GM21619 (cell line): ENCODE measurements at regions not wholly inside any gene's neighbourhood (a gene's known extent, or its start where the extent isn't known, plus 50 kb on each side); places are given as distances from the start of the nearest gene placed in this dataset.

Experiments used
- ATAC-seq: cut with Tn5 transposase; IDR thresholded peaks from one replicate; pipeline ENCODE4 v1.9.1; 2021; ENCODE audit not compliant: unreplicated experiment

DNA sequence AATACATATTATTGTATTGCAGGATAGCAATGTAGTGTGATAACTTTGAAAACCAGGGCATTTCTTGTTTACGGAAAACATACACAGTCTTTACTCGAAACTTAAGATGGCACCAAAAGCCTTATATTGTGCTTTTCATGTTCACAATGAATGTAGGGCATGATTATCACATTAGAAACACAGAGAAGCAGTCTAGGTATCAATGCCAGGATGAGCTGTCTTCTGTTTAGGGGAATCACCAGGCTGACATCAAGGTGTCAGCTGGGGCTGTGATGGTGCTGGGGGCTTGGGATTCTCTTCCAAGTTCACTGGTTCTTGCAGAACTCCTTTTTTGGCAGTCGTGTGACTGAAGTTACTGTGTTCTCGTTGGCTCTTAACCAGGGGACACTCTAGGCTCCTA is 1067.3 kb downstream of the FLRT2 start:
- ATAC-seq, result no peak

DNA sequence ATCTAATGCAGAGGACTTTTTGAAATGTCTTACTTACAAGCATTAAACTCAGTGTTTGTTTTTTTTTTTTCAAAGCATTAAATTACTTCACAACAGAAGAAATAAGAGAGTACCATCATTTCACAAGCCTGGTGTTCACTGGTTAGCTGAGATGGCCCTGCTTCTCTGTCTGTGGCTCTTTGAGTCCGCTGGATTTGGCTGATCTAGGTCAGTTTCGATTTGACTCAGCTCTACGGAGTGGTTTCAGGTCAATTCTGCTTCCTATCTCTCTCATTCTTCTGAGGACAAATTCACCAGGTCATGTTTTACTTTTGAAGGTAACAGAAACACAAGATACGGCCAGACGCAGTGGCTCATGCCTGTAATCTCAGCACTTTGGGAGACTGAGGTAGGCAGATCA is 1066.1 kb downstream of the FLRT2 start:
- no peak for ATAC-seq

DNA sequence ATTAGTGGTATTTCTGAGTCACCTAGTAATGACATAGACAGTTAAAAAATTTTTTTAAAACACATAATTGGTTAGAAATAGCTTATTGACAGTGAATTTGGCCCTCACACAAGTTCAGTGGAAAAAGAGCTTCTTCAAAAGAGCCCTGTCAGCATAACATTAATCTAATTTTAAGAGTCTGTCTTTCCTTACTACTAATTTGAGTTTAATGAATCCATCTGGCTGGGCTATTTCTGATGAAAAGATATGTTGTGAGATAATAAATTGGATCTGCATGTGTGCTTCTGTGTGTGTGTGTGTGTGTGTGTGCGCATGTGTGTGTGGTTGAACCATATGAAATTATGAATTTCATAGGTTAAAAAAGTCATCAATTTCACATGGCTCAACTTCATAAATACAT is 1045.2 kb downstream of the FLRT2 start:
- ATAC-seq, result no peak

DNA sequence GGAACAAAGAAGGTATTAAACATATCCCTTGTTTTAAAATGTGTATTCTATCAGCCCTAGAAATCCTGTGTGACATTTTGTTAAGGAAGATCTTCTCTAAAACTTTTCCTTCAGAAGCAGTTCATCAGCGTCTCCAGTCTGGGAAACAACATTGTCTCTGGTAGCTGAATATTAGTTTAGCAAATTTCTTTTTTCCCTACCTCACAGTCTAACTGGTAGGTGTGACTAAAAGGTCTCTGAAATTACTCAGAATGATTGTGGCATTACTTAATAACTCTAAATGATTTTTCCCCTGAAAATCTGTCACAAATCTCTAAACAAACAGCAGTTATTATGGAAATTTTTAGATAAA is 1044.8 kb downstream of the FLRT2 start:
- no peak for ATAC-seq

DNA sequence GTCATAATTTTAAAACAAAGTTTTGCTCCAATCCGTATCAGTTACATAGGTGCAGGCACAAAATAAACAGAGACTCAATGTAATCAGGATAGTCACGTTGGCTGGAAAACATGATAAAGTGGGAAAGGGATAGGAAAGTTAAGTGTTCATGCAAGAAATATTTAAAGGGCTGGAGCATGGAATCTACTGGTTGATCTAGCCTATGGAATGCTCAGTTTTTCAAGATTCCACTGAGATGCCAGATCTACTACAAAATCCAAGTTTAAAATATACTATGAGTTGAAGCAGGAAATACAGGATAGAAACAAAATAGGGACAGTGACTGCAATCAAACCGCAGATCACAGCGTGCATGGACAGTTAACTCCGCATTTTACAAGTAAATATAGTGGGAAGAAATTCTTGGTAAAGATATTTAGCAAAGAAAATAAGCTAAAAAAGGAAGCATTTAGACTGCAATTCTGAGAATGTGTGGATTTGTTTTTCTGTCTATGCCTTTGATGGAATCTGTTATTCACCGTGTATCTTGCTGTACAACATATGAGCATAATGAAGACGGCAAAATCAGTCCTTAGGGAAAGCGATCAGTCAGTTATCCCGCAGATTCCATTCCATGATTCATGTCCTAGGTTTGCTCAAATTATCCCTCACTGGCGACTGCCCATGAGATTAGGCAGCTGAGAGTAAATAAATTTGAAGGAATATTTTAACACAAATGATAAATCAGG is 1044.3 kb downstream of the FLRT2 start:
- no peak for ATAC-seq

DNA sequence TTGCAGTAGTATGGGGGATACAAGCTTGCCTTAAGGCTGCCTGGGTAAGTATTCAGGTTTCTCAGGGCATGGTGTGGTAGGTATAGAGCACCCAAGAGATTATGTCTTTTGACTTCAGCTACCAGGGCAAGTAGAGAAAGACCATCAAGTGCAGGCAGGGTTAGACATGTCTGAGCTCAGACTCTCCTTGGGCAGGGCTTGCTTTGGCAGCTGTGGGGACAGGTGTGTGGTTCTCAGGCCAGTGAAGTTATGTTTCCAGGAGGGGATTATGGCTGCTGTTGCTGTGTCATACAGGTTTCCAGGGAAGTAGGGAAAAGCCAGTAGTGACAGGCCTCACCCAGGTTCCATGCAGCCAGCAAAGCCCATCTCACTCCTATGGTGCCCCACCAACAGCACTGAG is 1040.4 kb downstream of the FLRT2 start:
- no peak for ATAC-seq

DNA sequence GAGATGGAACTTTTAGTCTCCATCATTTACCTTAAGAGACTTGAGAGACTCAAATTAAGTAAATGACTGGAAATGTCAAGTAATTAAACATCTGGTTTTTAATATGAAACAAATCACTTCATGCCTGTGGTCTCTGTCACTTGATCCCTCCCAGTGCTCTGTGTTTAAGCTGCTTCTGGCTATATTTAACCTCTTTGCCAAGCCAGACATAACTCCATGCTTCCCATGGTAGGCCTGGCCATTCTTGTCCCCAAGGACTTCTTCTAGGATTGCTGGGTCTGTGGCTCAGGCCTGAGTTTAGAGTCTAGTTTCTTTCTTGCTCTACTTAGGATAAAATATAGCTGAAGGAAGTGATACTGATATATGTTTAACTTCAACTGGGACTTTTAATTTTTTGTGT is 1013.6 kb downstream of the FLRT2 start:
- no peak for ATAC-seq

DNA sequence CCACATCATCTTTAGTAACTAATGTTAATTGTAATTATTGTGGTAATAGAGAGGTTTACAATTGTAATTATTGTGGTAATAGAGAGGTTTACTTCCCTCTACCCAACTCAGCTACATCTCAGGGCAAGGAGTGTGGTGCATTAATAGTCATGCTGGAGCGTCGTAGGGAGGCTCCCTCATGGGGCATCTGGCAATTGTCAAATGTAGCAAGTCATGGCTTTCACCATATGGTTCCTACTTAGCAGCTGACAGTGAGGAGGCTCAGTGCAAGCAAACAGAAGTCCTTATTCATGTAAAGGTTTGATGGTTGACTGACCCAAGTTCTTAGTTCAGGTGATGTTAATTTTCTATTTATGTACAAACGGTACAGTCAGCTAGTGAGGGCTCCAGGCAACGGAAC is 1012.0 kb downstream of the FLRT2 start:
- no peak for ATAC-seq

DNA sequence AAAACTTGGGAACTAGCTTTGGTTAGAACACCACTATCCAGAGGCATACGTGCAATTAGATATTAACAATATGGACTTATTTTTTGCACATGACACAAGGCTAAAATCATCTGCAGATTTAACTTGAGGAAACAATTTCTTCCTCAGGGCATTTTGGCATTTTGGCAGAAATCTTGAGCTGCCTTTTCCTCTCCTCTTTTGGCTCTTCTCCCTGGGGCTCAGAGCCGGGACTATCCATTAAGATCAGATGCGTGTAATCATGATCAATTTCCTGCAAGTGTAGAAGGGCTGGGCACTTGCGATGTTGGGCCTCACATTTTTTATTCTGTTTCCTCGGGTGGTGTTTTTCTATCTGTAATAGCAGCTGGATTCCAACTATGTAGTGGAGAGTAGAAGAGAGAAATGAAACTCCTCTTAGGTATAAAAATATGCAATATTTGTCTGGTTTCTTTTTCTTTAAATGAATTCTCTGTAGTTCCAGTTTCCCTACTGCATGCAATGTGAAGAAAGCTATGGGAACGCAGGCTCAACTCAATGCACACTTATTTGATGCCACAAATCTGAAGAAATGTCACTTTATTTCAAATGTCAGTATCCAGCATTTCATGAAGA is 1010.8 kb downstream of the FLRT2 start:
- ATAC-seq, result no peak

DNA sequence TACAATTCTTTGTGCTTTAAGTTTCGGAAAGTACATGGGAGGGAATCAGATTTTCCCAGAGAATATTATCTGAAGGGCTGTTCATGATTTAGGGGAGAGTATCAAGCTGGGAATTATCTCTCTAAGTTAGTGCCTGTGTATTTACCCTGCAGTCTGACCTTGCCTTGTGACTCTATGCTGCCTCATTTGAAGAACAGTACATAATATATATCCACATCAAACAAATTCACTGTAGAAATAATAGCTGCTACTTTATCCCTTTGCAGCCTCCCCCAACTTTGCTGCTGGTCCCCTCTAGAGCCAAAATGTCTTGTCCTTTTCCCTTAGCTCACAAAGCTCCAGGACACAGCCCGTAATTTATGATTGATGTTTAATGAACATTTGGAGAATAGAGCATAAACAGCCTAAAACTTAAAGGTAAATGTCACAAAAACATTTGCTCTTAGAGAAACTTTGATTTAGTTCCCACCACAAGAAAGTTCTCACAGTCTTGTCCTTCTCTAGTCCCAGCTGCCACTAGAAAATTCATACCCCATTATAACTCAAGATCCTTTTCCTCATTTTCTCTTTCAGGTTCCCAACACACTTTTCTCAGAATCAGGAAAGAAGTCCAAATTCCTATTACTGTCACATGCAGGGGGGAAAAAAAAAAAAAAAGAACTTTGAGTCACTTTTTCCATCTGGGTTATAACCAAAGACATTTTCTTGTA is 1009.6 kb downstream of the FLRT2 start:
- ATAC-seq, result no peak

DNA sequence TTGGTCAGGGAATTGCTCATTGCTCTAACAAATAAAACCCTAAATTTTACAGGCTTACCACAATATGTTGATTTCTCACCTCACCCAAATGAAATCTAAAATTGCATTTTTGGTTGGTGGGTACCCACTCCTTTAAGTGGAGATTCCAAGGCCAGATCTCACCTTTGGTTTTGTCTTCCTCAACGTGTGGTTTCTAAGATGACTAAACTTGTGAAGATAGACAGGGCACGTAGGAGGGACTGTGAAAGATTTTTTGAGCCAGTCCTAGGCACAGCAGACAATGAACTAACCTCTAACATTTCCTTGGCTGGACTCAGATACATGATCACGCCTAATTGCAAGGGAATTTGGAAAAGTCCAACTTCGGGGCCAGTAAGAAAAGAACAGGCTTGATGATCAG is 1003.9 kb downstream of the FLRT2 start:
- ATAC-seq, result no peak

DNA sequence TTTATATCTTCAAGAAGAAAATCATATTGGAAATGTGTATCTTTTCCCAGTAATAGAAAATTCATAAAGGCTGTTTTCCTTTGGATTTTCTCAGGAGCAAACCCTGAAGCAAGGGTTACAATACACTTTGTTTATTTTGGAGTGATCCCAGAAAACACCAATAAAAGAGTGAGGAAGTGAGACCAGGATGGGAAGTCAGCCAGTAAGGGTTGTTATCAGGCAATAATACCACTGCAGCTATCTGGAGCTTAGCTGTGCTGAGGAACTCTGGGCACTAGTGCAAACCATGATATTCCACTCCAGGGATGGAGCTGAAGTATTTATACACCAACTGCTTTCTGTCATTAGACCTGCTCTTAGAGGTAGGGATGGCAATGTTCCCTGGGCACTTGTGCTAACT is 1002.3 kb downstream of the FLRT2 start:
- ATAC-seq, result no peak

DNA sequence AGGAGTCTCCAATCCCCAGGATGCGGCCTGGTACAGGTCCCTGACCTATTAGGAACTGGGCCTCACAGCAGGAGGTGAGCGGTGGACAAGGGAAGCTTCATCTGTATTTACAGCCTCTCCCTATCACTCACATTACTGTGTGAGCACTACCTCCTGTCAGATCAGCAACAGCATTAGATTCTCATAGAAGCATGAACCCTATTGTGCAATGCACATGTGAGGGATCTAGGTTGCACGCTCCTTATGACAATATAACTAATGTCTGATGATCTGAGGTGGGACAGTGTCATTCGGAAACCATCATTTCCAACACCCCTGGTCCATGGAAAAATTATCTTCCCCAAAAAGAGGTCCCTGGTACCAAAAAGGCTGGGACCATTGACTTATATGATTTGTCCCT is 1000.5 kb downstream of the FLRT2 start:
- ATAC-seq, result no peak

DNA sequence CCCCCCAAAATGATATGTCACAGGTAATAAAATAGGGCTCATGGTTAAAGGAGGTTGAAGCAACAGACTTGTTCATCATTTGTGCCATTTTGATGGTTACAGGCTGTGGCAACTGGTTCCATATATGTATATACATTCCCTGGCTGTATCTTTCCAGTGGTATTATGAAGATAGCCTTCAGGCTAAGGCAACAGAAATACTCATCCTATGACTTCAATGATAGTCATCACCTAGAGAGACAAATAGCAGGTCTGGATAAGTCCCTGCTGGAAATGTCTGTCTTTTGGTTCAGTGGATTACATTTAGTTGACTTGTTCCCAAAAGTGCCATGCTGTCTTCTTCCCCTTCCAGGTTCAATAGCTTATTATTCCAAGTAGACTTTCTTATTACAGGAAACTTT is 997.4 kb downstream of the FLRT2 start:
- ATAC-seq, result no peak

DNA sequence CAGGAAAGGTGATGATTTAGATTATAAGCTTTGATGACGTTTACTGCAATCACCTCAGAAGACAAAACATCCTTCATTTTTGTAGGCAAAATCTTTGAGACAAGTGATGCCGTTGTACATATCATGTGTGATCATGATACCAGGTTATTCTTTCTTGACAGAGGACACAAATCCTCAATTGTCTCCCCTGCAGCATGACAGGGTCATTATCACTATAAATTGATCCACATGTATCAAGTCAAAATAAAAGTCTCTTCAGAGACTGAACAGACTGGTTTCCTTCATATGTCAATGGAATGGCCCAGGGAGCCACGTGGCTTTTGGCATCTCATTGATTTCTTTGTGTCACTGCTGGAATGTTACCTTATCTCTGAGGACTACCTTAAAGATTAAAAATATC is 995.7 kb downstream of the FLRT2 start:
- no peak for ATAC-seq

DNA sequence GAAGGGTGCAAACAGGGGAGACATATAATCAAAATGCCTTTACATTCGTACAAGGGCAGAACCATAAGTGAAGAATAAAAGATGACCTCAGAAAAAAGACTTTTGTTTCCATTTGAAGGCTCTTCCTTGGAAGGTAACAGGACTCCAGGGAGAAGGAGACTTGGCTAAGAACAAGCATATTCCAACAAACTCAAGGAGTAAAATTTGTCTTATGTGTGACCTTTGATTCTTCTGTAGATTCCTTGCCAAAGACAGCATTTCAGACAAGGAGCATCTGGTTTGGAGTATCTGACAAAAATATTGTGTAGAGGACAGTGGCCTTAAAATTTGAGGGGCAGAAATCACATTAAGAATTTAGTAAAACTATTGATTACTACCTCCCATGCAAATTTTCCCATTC is 991.9 kb downstream of the FLRT2 start:
- ATAC-seq, result no peak

DNA sequence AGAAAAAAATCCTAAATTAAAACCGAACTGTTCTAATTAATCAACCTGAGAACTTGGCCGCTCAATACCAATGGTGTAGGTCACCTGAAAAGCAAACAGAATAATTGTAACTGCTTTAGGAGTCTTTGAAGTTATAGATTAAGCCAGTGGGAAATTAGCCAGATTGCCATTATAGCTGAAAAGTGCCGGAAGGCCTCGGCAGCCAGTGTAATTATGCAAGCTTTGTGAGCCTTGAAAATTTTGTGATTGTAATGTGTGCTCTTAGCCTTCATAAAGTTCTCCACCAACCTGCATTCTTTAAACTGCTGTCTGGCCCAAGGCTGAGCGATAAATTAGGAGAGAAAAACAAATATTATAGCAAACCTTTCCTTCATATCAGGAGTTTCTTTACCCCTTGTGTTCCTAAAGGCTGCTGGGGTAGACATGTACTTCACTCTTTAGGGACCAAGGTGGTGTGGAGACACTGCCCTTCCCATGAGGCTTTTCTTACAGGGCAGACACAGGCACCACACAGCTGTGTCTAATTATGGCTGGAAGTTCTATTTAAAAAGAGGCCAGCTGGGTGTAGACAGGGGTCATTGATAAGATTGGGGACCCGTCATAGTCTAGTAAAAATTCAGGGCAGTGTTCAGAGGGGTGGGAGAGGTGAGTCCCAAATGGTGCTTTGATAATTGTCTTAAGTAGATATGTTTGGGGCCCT is 991.2 kb downstream of the FLRT2 start:
- no peak for ATAC-seq

DNA sequence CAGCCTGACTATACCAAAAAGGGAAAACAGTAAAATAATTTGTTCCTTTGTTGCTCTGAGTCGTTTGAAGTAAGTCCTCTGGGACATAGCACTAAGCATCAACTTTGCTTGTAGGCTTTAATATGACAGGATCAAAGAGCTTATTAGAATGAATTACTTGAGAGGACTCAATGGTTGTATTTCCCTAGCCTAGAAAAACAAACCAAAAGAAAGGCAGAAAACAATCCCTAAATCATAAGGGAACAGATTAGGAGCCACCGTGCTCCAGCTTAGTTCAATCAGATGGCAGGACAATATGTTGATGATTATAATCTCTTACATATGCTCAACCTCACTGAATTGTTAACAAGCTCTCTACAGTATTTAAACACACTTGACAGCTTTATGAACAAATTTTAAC is 988.4 kb downstream of the FLRT2 start:
- ATAC-seq, result no peak

DNA sequence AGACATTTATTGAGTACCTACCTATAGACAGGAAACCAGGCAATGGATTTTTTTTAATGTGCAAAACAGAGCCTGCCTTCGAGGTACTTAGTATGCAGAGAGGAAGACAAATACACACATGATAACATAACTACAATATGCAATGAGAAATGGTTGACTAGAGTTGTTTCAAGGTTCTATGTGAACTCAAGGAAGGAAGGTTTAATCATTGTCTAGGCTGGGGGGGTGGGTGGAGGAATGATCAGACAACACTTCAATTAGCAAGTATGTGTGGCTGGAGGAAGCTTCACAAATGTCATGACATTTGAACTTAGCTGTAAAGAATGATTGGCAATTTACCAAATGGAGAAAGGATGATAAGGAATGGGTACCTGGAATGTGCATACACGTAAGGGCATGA is 985.3 kb downstream of the FLRT2 start:
- ATAC-seq, result no peak

DNA sequence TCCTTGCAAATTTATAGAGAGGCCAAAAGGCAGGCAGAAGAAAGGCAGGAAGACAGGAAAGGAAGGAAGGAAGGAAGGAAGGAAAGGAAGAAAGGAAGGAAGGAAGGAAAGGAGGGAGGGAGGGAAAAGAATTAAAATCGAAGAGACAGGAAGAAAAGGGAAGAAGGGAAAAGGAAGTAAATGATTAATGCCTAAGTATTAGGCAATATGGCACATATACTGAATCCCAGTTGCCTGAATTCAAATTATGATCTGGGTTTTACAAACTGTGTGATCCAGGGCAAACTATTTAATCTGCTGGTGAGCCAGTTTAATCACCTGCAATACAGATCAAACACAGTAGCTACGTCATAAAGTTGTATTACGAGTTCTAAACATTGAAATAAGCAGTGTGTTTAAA is 983.6 kb downstream of the FLRT2 start:
- no peak for ATAC-seq

DNA sequence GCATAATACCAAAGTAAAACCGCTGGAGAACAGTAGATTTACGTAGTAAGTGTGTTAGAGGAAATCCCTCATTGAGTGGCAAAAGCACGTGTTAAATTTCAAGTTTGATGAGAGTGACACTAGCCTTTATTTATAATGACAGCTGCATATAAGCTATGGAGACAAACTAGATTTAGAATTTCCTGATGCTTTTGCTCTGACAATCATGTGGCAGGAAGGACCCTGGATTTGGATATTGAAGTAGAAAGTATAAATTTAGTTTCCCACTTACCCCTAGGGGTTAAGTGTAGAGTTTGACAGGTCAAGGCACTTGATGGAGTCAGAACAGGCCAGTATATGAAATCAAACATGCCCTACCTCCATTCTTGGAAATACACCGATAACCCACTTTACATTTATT is 983.1 kb downstream of the FLRT2 start:
- ATAC-seq, result no peak

DNA sequence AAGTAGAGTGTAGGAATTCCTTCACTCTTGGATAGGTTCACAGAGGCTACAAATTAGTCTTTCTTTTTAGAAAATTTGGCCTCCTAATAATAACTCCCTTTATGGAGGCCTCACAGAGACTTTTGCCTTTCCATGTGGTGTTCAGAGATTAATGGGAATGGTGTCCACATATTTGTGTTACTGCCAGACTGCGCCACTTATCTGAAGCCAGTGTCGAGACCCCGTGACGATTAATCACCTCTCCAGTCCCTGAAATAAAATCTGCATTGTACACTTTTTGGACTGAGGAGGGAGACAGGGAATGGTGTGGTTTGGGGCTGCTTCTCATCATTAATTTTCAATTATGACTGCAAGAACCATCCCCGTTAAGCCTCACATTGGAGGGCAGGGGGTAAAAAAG is 980.5 kb downstream of the FLRT2 start:
- no peak for ATAC-seq
